GM19452 (cell line): ENCODE measurements at regions not wholly inside any gene's neighbourhood (a gene's known extent, or its start where the extent isn't known, plus 50 kb on each side); places are given as distances from the start of the nearest gene placed in this dataset.

Experiments
- ATAC-seq: cut with Tn5 transposase; IDR thresholded peaks from one replicate; pipeline ENCODE4 v1.9.1; 2021; ENCODE audit not compliant: unreplicated experiment

DNA sequence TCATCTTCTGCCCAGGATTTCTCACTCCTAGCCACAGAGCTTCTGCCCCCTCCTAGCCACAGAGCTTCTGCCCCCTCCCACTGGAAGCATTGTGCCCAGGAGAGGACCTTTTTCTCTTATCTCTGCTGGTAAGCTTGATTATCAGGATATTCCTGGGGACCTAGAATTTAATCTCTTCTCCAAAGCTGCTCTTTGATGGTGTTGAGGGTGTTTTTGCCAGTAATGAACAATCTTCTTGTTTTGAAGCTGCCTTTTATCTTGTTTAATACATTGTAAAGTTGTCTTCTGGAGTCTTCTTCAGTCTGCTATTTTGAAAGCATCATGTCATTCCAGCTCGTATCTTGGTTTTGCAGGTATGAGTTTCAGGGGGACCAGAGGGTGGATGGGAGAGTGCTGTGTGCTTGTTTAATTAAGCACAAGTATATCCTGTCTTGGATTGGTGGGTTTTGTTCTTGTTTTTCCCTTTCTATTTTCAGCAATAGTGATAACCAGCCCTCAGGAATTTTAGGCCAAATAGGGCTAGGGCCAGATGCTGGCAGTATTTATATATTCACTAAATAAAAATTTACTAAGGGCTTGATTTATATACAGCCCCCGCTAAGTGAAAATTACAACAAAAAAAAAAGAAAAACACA, 214.0 kb upstream of the DMRT1 start:
- ATAC-seq, result no peak

- no peak for ATAC-seq
Measured at GRCh38 chr9:629146-629545, 212.4 kb upstream of the DMRT1 start.

DNA sequence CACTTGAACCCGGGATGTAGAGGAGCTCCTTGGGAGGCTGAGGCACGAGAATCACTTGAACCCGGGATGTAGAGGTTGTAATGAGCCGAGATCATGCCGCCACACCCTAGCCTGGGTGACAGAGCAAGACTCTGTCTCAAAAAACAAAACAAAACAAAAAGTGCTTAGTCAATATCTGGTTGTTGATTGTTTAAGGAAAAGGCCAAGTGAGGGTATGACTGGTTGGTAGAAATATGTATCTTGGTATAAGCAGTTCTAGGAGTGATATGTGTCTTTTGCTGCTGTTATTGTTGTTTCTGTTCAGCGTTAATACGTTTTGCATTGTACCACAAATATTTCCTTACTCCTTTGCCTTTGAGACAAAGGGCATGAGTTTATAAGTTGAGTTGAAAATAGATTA, 210.7 kb upstream of the DMRT1 start:
- no peak for ATAC-seq

DNA sequence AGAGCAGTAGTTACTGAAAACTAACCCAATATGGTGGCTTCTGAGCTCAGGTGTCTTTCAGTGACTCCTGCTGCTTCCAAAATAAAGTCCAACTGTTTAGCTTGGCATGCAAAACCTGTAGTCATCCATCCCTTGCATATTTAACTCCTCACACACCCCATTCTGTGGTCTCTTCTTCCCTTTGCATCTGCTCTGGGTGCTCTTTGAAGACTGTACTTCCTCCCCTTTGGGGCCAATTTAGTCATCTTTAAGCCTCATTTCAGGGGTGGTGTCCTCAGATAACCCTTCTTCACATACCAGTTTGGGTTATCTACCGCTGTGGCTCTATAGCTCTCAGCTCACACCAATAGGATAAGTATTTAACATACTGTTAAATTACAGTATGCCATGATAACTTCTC, 209.9 kb upstream of the DMRT1 start:
- ATAC-seq, result no peak

DNA sequence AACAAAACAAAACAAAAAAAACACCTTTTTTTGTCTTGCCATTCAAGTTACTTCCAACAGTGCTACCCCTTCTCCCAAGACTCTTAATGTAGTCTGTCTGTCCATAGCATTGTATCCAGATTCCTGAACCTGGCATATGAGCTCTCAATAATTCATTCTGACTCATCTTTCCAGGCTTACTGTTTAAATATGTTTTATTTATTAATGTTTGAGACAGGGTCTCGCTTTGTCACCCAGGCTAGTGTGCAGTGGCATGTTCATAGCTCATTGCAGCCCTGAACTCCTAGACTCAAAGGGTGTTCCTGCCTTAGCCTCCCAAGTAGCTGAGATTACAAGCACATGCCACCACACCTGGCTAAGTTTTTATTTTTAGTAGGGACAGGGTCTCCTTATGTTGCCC, 208.0 kb upstream of the DMRT1 start:
- ATAC-seq, result no peak

GRCh38 chr9:636931-637591, 204.4 kb upstream of the DMRT1 start:
- ATAC-seq, result no peak

DNA sequence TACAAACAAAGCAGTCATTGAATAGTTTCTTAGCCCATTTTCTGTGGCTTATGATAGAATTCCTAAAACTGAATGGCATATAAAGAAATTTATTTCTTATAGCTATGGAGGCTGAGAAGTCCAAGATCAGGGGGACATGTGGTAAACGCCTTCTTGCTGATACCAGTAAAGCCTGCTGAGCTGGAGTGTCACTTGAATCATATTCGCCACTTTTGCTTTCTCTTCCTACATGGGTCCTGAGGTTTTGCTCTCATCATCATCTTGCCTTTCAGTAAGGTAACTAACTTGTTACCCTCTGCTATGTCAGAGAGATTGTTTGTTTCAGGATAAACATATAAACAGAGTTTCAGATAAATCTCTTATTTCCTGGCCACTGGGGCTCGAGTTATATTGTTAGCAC, 203.3 kb upstream of the DMRT1 start:
- no peak for ATAC-seq

DNA sequence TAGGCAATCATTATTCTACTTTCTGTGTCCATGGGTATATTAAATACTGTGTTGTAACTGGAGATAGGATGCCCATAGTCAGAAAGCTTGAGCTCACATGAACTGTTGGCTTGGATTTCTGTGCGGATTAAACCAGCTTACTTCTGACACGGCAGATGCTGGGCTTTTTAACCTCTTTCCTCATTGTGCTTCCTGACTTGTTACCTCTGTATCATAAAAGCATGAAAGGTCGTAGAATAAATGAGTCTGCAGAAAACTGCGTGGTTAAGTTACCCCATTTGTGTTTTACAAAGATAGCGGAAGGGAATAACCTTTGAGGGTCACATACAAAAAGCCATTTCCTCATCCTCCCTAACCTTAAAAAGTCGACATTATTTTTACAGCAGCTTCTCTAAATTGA, 199.5 kb upstream of the DMRT1 start:
- no peak for ATAC-seq

DNA sequence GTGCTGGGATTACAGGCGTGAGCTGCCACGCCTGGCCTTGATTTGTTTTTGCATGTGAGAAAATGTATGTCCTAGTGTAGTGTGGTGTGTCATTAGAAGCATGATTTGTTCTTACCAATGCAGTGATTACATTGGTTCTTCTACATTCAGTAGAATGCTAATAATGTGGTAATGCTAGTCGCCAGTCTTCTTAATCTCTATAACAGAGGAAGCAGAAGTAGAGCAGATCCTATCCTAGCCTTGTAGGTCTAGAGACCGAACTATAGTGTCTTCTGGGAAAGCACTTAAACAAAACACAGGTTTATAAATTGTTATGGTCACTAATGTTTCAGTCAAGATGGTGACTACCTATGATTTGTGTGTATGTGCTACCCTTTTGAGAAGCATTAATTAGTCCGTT, 197.5 kb upstream of the DMRT1 start:
- no peak for ATAC-seq

DNA sequence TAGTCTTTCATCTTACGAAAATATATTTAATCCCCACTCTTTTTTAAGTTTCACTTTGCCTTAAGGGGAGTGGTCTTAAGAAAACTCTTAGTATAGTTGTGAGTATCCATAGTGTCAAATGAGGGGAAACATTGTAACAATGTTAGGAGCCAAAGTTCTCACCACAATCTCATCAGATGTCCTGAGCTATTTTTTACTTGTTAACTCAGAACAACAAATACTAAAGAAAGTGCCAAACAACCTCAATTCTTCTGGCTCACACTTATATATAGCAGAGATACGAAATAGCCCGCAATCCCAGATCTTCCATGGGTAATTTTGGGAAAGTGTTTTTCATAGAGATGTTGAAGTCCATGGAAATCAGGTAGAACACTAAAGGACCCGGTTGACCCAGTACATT, 194.0 kb upstream of the DMRT1 start:
- ATAC-seq, result no peak

DNA sequence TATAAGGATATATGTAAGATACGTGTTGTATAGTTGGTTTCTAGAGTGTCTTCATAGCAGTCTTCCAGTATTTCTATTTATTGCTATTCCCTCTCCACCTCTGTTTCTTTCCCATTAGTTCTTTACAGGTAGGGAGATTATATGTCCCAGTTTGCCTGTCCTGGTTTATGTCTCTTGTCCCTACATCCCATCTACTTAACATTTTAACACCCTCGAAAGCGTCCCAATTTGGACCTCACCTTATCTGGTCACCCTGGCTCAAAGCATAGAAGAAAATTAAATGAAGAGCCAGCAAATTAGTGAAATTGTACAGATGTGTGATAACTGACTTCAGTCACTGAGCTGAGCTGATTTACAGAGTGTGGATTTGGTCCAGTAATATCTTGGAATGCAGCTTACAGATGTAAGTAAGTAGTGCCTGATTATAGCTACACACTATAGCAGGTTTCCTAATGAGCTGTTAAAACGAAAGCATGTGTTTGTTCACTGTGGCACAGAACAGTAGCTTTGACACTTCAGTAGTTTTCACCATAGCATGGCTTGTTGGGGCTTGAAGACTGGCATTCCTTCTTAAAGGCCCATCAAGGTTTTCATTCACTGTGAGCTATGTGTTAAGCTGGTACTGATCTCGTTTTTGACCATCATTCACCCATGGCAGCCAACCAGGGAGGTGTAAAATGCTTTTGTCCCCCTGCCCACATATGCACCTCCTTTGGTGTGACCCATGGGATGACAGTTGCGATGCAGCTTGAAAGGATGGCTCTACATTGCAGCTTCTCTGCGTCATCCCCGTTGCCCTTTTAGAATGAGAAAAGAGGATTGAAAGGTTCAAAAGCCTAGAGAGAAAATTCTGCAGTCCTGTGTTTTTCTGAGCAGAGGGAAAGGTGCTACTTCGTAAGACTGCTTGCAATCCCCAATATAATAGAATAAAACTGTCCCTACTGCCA, 192.1 kb upstream of the DMRT1 start:
- no peak for ATAC-seq

DNA sequence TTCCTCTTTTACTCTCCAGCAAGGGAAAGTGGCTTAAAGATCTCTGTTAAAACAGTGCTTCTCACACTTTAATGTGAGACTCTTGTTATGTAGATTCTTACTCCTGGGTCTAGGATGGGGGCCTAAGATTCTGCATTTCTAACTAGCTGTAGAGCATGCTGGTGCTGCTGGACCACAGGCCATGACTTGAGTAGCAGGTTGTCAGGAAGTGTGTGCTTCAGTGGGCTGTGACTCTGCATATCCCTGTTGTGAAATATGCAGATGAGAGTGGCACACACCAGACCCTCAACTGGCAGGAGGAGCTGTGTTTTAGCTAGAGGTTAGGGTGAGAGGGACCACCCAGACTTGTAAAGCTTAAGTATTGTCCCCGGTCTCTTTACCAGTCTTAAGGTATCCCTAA, 191.1 kb upstream of the DMRT1 start:
- no peak for ATAC-seq

GRCh38 chr9:651371-651770, 190.1 kb upstream of the DMRT1 start:
- ATAC-seq, result no peak

- ATAC-seq, result no peak
Measured at GRCh38 chr9:652914-653313, 188.6 kb upstream of the DMRT1 start.

- no peak for ATAC-seq
Measured at GRCh38 chr9:653421-653820, 188.1 kb upstream of the DMRT1 start.

DNA sequence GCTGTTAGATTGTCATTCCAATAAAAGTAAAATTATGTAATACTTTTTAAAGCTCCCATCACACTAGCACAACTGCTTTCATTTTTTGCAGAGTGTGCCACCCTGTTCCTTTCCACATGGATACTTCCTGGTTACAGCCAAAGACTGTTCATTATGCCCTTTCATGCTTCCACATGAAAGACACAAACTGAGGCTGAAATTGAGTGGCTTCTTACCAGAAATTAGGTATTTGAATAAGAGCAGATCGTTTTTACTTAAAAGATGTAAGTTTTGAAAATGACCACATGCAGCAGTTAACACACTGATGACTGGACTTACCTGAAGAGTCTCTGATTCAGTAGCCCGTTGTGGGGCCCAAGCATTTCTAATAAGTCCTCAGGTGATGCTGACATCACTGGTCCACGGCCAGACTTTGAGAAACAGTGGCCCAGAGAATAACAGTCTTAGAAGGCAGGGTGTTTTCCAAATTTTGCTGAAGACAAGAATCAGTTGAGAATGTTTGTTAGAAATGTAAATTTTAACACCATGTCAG, 187.6 kb upstream of the DMRT1 start:
- no peak for ATAC-seq

DNA sequence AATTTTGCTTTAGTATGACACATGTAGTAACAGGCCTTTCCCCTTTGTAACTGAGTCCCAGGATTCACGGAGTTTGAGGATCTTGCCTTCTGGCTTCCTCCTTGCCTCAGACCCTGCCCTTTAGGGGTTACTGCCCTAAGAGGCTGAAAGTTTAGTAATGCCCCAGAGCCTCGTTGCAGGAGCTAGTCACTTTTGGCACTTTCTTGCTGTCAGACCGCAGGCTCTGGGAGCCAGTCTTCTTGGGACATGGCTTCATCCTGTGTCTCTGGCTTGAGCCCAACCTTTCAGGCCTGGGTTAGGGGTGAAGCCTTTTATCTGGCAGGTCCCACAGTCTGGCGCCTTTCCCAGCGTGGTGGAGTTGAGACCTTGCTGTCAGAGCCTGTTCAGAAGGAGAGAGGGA, 185.6 kb upstream of the DMRT1 start:
- no peak for ATAC-seq

GRCh38 chr9:656926-657568, 184.4 kb upstream of the DMRT1 start:
- ATAC-seq, result no peak

DNA sequence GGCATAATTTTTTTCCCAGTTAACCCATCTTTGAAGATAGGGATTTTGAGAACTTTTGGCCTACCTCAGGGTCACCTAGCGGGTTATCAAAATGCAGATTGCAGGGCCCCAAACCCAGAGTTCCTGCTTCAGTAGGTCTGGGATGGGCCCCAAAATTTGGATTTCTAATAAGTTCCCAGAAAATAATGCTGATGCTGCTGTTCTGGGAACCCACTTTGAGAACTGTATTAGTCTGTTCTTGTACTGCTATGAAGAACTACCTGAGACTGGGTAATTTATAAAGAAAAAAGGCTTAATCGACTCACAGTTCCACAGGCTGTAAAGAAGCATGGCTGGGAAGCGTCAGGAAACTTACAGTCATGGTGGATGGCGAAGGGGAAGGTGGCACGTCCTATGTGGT, 182.2 kb upstream of the DMRT1 start:
- no peak for ATAC-seq

GRCh38 chr9:660227-660626, 181.3 kb upstream of the DMRT1 start:
- ATAC-seq, result no peak

- no peak for ATAC-seq
Measured at GRCh38 chr9:663541-663940, 178.0 kb upstream of the DMRT1 start.
